ENCODE measurements at regions not wholly inside any gene's neighbourhood (a gene's known extent, or its start where the extent isn't known, plus 50 kb on each side); places are given as distances from the start of the nearest gene placed in this dataset.
A peak's percentile ranks its signal among the peaks of the same experiment; 100 is the strongest.

DNA sequence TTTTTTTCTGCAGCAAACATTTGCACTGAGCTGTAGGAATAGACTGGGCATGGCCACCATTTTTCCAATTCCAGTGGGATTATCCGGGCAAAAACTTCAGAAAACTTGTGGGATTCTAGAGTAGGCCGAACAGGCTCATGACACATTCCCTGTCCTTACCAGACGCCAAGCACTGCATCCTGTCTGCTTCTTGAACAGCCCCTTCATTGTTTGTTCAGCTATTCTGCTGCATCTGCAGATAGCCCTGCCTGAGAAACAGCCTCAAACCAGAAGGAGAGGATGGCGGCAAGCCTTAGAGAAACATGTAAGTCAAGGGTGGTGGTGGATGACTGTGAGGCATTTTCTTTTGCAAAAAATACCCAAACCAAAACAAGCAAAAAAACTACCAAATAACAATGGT is 111.8 kb upstream of the NTRK2 start:
- Histone ChIP-seq H2BK15ac (ENCODE audit: low read depth, poor library complexity, severe bottlenecking) (no peak overlapping the region), H2BK120ac (ENCODE audit: low read depth, low read length) (no peak overlapping the region), H3K4me3 (ENCODE audit: insufficient read depth in 1 of 2, low read depth in 1 of 2, low read length in 2 of 2) (no peak overlapping the region), H4K91ac (ENCODE audit: low read length) (no peak overlapping the region), H3K4me1 (ENCODE audit: control insufficient read depth, insufficient read depth, low read depth, low read length) (no peaks in the 10 kb centered on the region), H3K4me2 (ENCODE audit: low read length, poor library complexity, severe bottlenecking) (no peak overlapping the region), H3K18ac (ENCODE audit: low read depth in 1 of 2, low read length in 2 of 2) (no peak overlapping the region), H3K27me3 (ENCODE audit: control insufficient read depth in 1 of 2, insufficient read depth in 1 of 2, low read length in 2 of 2) (no peaks in the 10 kb centered on the region), H3K27ac (ENCODE audit: low read length, poor library complexity, severe bottlenecking) (no peak overlapping the region), H3K36me3 (ENCODE audit: control insufficient read depth in 1 of 2, insufficient read depth in 2 of 2, low read depth in 1 of 2, low read length in 2 of 2) (no peaks in the 10 kb centered on the region), H3K4ac (ENCODE audit: low read depth in 1 of 2, low read length in 2 of 2) (no peak overlapping the region), H4K8ac (ENCODE audit: low read length) (no peak overlapping the region), H2AFZ (ENCODE audit: low read depth, low read length) (no peak overlapping the region), H3K9ac (ENCODE audit: low read length) (no peak overlapping the region), H3K23ac (ENCODE audit: low read length in 2 of 2) (no peak overlapping the region), H2BK12ac (ENCODE audit: low read length in 2 of 2) (no peak overlapping the region), H2AK5ac (ENCODE audit: low read length, severe bottlenecking) (no peak overlapping the region), H3K14ac (ENCODE audit: low read length in 2 of 2) (no peak overlapping the region), H3K9me3 (ENCODE audit: control insufficient read depth, low read length) (no peaks in the 10 kb centered on the region), H2BK5ac (ENCODE audit: low read depth, low read length, poor library complexity, severe bottlenecking) (no peak overlapping the region), H3K79me1 (replicated peaks; ENCODE audit: low read length, poor library complexity, severe bottlenecking) (no peaks in the 10 kb centered on the region)
- 87% methylated on average over 3 of the region's 4 CpGs for WGBS
- no peak for DNase-seq

DNA sequence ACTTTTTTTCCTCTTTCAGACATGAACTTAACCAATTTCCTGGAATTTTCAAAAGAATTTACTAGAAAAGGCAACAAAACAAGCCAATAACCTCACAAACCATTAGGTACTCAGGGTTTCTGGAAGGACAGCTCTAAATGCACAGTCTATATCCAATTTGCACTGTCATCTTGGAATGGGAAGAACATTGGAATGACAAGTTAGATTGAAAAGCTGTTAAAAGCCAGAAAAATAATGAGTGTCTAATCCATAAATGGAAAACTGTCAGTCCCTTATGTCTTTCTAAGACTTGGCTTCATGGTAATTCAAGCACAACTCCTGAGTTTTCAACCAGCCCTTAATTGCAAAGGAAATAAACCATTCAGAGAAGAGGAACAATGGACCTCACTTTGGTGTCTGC is 105.8 kb upstream of the NTRK2 start:
- H3K9ac ChIP-seq (ENCODE audit: low read length), result no peak overlapping the region
- no peaks in the 10 kb centered on the region for H3K27me3 ChIP-seq (ENCODE audit: control insufficient read depth in 1 of 2, insufficient read depth in 1 of 2, low read length in 2 of 2)
- no peaks in the 10 kb centered on the region for H3K79me1 ChIP-seq (replicated peaks; ENCODE audit: low read length, poor library complexity, severe bottlenecking)
- no peak overlapping the region for H3K23ac ChIP-seq (ENCODE audit: low read length in 2 of 2)
- H2AFZ ChIP-seq (ENCODE audit: low read depth, low read length), result no peak overlapping the region
- no peak overlapping the region for H3K4me3 ChIP-seq (ENCODE audit: insufficient read depth in 1 of 2, low read depth in 1 of 2, low read length in 2 of 2)
- H2BK120ac ChIP-seq (ENCODE audit: low read depth, low read length), result no peak overlapping the region
- no peak overlapping the region for H2BK15ac ChIP-seq (ENCODE audit: low read depth, poor library complexity, severe bottlenecking)
- no peak overlapping the region for H3K18ac ChIP-seq (ENCODE audit: low read depth in 1 of 2, low read length in 2 of 2)
- no peaks in the 10 kb centered on the region for H3K36me3 ChIP-seq (ENCODE audit: control insufficient read depth in 1 of 2, insufficient read depth in 2 of 2, low read depth in 1 of 2, low read length in 2 of 2)
- H3K4me1 ChIP-seq (ENCODE audit: control insufficient read depth, insufficient read depth, low read depth, low read length), result no peaks in the 10 kb centered on the region
- H2BK12ac ChIP-seq (ENCODE audit: low read length in 2 of 2), result no peak overlapping the region
- no peak overlapping the region for H4K8ac ChIP-seq (ENCODE audit: low read length)
- DNase-seq, result no peak
- H3K27ac ChIP-seq (ENCODE audit: low read length, poor library complexity, severe bottlenecking), result no peak overlapping the region
- H2BK5ac ChIP-seq (ENCODE audit: low read depth, low read length, poor library complexity, severe bottlenecking), result no peak overlapping the region
- H2AK5ac ChIP-seq (ENCODE audit: low read length, severe bottlenecking), result no peak overlapping the region
- no peak overlapping the region for H4K91ac ChIP-seq (ENCODE audit: low read length)
- H3K9me3 ChIP-seq (ENCODE audit: control insufficient read depth, low read length), result no peaks in the 10 kb centered on the region
- no peak overlapping the region for H3K14ac ChIP-seq (ENCODE audit: low read length in 2 of 2)
- no peak overlapping the region for H3K4ac ChIP-seq (ENCODE audit: low read depth in 1 of 2, low read length in 2 of 2)
- H3K4me2 ChIP-seq (ENCODE audit: low read length, poor library complexity, severe bottlenecking), result no peak overlapping the region

DNA sequence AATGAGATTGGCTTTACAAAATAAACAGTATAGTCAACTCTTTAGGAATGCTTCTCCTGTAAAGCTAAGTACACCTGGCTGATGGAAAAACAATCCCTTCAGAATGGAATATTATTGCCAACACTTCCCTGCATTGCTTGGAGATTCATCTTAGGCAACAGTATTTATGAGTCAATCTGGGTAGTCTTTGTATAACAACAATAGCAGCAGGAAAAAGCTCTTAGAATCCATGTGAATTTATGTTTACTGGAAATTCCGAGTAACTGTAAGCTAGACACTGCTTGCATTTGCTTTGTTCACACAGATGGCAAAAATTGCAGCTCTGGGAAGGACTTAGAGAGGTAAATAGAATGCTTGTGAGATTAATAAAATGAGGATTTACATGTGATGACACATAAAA is 101.7 kb upstream of the NTRK2 start:
- Histone ChIP-seq H3K4me1 (ENCODE audit: control insufficient read depth, insufficient read depth, low read depth, low read length) (no peaks in the 10 kb centered on the region), H3K4me2 (ENCODE audit: low read length, poor library complexity, severe bottlenecking) (no peak overlapping the region), H2AK5ac (ENCODE audit: low read length, severe bottlenecking) (no peak overlapping the region), H2AFZ (ENCODE audit: low read depth, low read length) (no peak overlapping the region), H3K4ac (ENCODE audit: low read depth in 1 of 2, low read length in 2 of 2) (no peak overlapping the region), H3K23ac (ENCODE audit: low read length in 2 of 2) (no peak overlapping the region), H3K4me3 (ENCODE audit: insufficient read depth in 1 of 2, low read depth in 1 of 2, low read length in 2 of 2) (no peak overlapping the region), H3K14ac (ENCODE audit: low read length in 2 of 2) (no peak overlapping the region), H2BK15ac (ENCODE audit: low read depth, poor library complexity, severe bottlenecking) (no peak overlapping the region), H3K27ac (ENCODE audit: low read length, poor library complexity, severe bottlenecking) (no peak overlapping the region), H4K8ac (ENCODE audit: low read length) (no peak overlapping the region), H3K9ac (ENCODE audit: low read length) (no peak overlapping the region), H3K79me1 (replicated peaks; ENCODE audit: low read length, poor library complexity, severe bottlenecking) (no peaks in the 10 kb centered on the region), H4K91ac (ENCODE audit: low read length) (no peak overlapping the region), H3K27me3 (ENCODE audit: control insufficient read depth in 1 of 2, insufficient read depth in 1 of 2, low read length in 2 of 2) (no peaks in the 10 kb centered on the region), H2BK12ac (ENCODE audit: low read length in 2 of 2) (no peak overlapping the region), H2BK5ac (ENCODE audit: low read depth, low read length, poor library complexity, severe bottlenecking) (no peak overlapping the region), H2BK120ac (ENCODE audit: low read depth, low read length) (no peak overlapping the region), H3K36me3 (ENCODE audit: control insufficient read depth in 1 of 2, insufficient read depth in 2 of 2, low read depth in 1 of 2, low read length in 2 of 2) (no peaks in the 10 kb centered on the region), H3K9me3 (ENCODE audit: control insufficient read depth, low read length) (no peaks in the 10 kb centered on the region), H3K18ac (ENCODE audit: low read depth in 1 of 2, low read length in 2 of 2) (no peak overlapping the region)
- WGBS, result 76% methylated on average over 1 of the region's 1 CpG
- no peak for DNase-seq

DNA sequence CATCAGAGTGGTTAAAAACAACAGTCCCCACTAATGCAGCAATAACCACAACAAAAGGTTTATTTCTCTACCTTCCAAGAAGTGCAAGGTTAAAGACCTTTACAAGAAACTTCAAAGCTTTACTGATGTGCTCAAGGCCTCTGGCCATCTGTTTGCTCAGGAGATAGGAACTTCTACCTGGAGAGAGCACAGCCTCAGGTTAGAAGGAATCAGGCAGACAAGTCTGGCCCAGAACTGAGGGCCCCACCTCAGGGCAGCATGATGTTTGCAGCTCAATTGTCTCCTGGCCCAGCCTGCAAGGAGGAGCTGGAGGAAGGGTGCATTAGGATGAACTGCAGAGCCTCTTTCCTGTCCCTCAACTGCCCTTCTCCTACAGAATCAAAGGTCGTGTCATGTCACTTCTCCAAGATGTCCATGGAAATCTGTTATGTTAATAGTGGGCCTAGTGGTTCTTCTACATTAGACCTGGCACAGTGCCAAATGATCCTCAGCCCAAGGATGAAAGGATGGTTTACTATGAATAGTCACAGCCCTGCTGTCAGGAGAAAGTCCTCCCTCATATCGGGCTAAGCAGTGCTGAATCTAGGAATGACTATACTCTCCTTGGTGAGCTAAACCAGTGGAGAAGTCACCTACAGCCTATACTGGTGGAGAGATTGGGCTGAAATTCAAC is 98.9 kb upstream of the NTRK2 start:
- DNase-seq, result no peak
- no peak overlapping the region for H4K8ac ChIP-seq (ENCODE audit: low read length)
- H2AK5ac ChIP-seq (ENCODE audit: low read length, severe bottlenecking), result no peak overlapping the region
- peak overlapping the region in 1 of 2 experiments; percentile 44 for H3K14ac ChIP-seq (ENCODE audit: low read length in 2 of 2)
- H3K79me1 ChIP-seq (replicated peaks; ENCODE audit: low read length, poor library complexity, severe bottlenecking), result no peaks in the 10 kb centered on the region
- no peak overlapping the region for H2BK5ac ChIP-seq (ENCODE audit: low read depth, low read length, poor library complexity, severe bottlenecking)
- H3K18ac ChIP-seq (ENCODE audit: low read depth in 1 of 2, low read length in 2 of 2), result no peak overlapping the region
- H3K27ac ChIP-seq (ENCODE audit: low read length, poor library complexity, severe bottlenecking), result no peak overlapping the region
- no peaks in the 10 kb centered on the region for H3K36me3 ChIP-seq (ENCODE audit: control insufficient read depth in 1 of 2, insufficient read depth in 2 of 2, low read depth in 1 of 2, low read length in 2 of 2)
- H4K91ac ChIP-seq (ENCODE audit: low read length), result no peak overlapping the region
- no peak overlapping the region for H3K4ac ChIP-seq (ENCODE audit: low read depth in 1 of 2, low read length in 2 of 2)
- no peak overlapping the region for H2BK12ac ChIP-seq (ENCODE audit: low read length in 2 of 2)
- H3K23ac ChIP-seq (ENCODE audit: low read length in 2 of 2), result no peak overlapping the region
- 75% methylated on average over 2 of the region's 2 CpGs for WGBS
- H2AFZ ChIP-seq (ENCODE audit: low read depth, low read length), result no peak overlapping the region
- no peaks in the 10 kb centered on the region for H3K9me3 ChIP-seq (ENCODE audit: control insufficient read depth, low read length)
- H3K9ac ChIP-seq (ENCODE audit: low read length), result no peak overlapping the region
- no peak overlapping the region for H3K4me2 ChIP-seq (ENCODE audit: low read length, poor library complexity, severe bottlenecking)
- H3K4me3 ChIP-seq (ENCODE audit: insufficient read depth in 1 of 2, low read depth in 1 of 2, low read length in 2 of 2), result no peak overlapping the region
- no peaks in the 10 kb centered on the region for H3K27me3 ChIP-seq (ENCODE audit: control insufficient read depth in 1 of 2, insufficient read depth in 1 of 2, low read length in 2 of 2)
- H2BK120ac ChIP-seq (ENCODE audit: low read depth, low read length), result no peak overlapping the region
- H2BK15ac ChIP-seq (ENCODE audit: low read depth, poor library complexity, severe bottlenecking), result no peak overlapping the region
- no peaks in the 10 kb centered on the region for H3K4me1 ChIP-seq (ENCODE audit: control insufficient read depth, insufficient read depth, low read depth, low read length)
